Small intestine (tissue), 7 donors: ENCODE measurements at regions not wholly inside any gene's neighbourhood (a gene's known extent, or its start where the extent isn't known, plus 50 kb on each side); places are given as distances from the start of the nearest gene placed in this dataset.

Experiments
- DNase-seq, 2 donors: peaks; one replicate each; pipeline versions ENCODE4 v3.0.0 to v3.0.0-alpha.2; 2013
- FAIRE-seq: peaks from 2 replicates; lab custom pipeline; 2012; peaks lifted over from hg19 to GRCh38; lab: Jason Lieb, UNC
- H3K27ac ChIP-seq, 3 donors: one replicate each; pipeline ENCODE4 v1.5.1; 2013; ENCODE audit warnings: low read length in 2 of 3, mild to moderate bottlenecking in 2 of 3, control low read depth in 1 of 3, inconsistent platforms in 1 of 3, low read depth in 1 of 3, moderate library complexity in 1 of 3
- H3K27me3 ChIP-seq, 3 donors: one replicate each; pipeline ENCODE4 v1.6.1; 2013; ENCODE audit warnings: low read length in 3 of 3, inconsistent platforms in 1 of 3; ENCODE audit not compliant: control insufficient read depth in 3 of 3, insufficient read depth in 3 of 3
- H3K36me3 ChIP-seq, 3 donors: one replicate each; pipeline ENCODE4 v1.6.1; 2013; ENCODE audit warnings: low read length in 3 of 3, inconsistent platforms in 1 of 3, low read depth in 1 of 3, mild to moderate bottlenecking in 1 of 3, moderate library complexity in 1 of 3; ENCODE audit not compliant: control insufficient read depth in 3 of 3, insufficient read depth in 2 of 3
- H3K4me1 ChIP-seq, 3 donors: one replicate each; pipeline ENCODE4 v1.6.1; 2013; ENCODE audit warnings: low read length in 2 of 3, inconsistent platforms in 1 of 3, low read depth in 1 of 3, mild to moderate bottlenecking in 1 of 3, moderate library complexity in 1 of 3; ENCODE audit not compliant: control insufficient read depth in 3 of 3, insufficient read depth in 2 of 3
- H3K4me3 ChIP-seq, 3 donors: one replicate each; pipeline ENCODE4 v1.5.1; 2013; ENCODE audit warnings: low read length in 3 of 3, control low read depth in 1 of 3, inconsistent platforms in 1 of 3, low read depth in 1 of 3, mild to moderate bottlenecking in 1 of 3, moderate library complexity in 1 of 3
- H3K9me3 ChIP-seq, 2 donors: one replicate each; pipeline ENCODE4 v1.6.1; 2013; ENCODE audit warnings: low read depth in 1 of 2, low read length in 1 of 2; ENCODE audit not compliant: control insufficient read depth in 2 of 2, insufficient read depth in 1 of 2
- WGBS, 3 donors: extraction: QIAGEN DNeasy Blood & Tissue Kit; methylation state at CpG; one replicate each; pipeline ENCODE4 v1.1.7; 2013; 5-methylcytosine and 5-hydroxymethylcytosine counted together
- donor health status: healthy with polysubstance abuse.
- donor health status: control.
- donor health status: control.
- donor health status: Bipolar disorder and iron deficiency.
- donor health status: healthy.

DNA sequence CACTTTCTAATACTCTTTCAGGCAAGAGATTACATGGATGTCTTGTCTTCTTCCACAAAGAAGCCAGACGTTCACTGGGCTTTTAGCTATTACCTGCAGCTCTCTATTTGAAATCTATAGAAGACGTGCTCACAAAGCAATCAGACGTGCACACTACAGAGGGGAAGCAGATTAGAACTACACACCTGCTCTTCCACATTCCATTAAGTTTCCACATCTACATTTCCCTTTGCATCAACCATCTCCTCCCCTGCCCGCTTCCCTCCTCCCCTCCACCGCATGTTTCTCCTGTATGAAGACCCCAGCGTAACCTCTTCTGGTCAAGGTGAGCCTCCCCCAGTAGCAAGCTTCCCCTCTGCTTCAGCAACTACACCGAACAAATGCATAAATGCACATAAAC is 119.8 kb downstream of the DHX15 start:
- Histone ChIP-seq H3K4me3 (no peak overlapping the region), H3K27me3 (peaks cover 0 to 31% (median 3%) of the 10 kb centered on the region in 3 donors), H3K36me3 (no peaks in the 10 kb centered on the region), H3K4me1 (no peaks in the 10 kb centered on the region), H3K27ac (no peak overlapping the region), H3K9me3 (no peaks in the 10 kb centered on the region)
- DNase-seq (no peak), FAIRE-seq (no peak)
- WGBS, 3 donors = 69 to 81% (median 76%) methylated on average over 7 of the region's 7 CpGs

DNA sequence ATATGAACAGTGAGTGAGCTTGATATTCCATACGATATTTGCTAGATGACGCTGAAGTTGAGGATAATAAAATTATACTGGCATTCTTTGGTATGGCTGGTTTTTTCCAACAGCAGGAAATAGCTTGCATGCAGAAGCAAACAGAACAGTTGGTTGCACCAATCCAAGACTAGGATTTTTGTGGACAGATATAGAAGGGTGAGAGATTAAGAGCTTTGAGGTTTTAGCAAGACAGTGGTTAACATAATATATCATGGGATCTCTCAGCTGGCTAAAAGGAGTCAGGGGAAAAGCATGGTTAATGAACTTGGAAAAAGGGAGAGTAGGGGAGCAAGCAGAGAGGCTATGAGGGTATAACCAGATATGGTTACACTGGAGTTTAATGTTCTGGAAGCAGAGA is 127.9 kb downstream of the DHX15 start:
- 64 to 85% (median 72%) methylated on average over 2 of the region's 2 CpGs for WGBS, 3 donors

DNA sequence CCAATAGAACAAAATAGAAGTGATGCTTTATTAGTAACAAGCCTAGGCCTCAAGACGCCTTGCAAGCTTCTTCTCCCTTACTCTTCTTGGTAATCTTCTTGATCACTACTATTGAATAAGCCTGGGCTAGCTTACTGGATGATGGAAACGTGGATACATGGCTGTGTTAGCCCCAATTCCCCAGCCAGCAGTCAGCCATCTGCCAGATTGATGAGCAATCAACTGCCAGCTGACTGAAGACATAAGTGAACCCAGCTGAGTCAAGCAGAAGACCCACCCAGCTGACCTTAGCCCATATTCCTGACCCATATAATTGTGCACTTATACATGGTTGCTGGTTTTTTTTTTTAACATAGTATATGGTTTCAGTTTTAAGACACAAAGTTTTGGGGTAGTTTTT is 130.4 kb downstream of the DHX15 start:
- no peak overlapping the region for H3K27ac ChIP-seq
- no peak overlapping the region for H3K4me3 ChIP-seq
- H3K36me3 ChIP-seq = no peaks in the 10 kb centered on the region
- DNase-seq (no peak), FAIRE-seq (no peak)
- H3K27me3 ChIP-seq = no peaks in the 10 kb centered on the region
- WGBS, 3 donors = 57 to 71% (median 59%) methylated on average over 2 of the region's 2 CpGs
- H3K9me3 ChIP-seq = no peaks in the 10 kb centered on the region
- no peaks in the 10 kb centered on the region for H3K4me1 ChIP-seq

More for the DNA sequence above, 127.9 kb downstream of the DHX15 start:
- Histone ChIP-seq H3K4me1 (no peaks in the 10 kb centered on the region), H3K9me3 (peaks cover 0 to 1% of the 10 kb centered on the region in 2 donors), H3K4me3 (no peak overlapping the region), H3K36me3 (no peaks in the 10 kb centered on the region), H3K27ac (no peak overlapping the region), H3K27me3 (no peaks in the 10 kb centered on the region)
- DNase-seq = no peak
- no peak for FAIRE-seq

DNA sequence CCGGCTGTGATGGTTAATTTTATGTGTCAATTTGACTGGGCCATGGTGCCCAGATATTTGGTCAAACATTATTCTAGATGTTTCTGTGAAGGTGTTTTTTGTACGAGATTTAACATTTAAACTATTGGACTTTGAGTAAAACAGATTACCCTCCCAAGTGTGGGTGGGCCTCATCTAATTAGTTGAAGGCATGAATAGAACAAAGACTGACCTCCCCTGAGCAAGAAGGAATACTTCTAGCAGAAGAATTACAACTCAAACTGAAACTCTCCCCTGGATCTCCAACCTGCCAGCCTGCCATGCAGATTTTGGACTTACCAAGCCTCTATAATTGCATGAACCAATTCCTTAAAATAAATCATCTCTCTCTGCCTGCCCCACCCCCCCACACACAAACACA is 132.5 kb downstream of the DHX15 start:
- Histone ChIP-seq H3K27me3 (peaks cover 0 to 3% (median 0%) of the 10 kb centered on the region in 3 donors), H3K27ac (no peak overlapping the region), H3K36me3 (no peaks in the 10 kb centered on the region), H3K4me3 (no peak overlapping the region), H3K9me3 (no peaks in the 10 kb centered on the region), H3K4me1 (no peaks in the 10 kb centered on the region)
- DNase-seq = no peak
- 79 to 89% (median 84%) methylated on average over 2 of the region's 2 CpGs for WGBS, 3 donors
- no peak for FAIRE-seq

DNA sequence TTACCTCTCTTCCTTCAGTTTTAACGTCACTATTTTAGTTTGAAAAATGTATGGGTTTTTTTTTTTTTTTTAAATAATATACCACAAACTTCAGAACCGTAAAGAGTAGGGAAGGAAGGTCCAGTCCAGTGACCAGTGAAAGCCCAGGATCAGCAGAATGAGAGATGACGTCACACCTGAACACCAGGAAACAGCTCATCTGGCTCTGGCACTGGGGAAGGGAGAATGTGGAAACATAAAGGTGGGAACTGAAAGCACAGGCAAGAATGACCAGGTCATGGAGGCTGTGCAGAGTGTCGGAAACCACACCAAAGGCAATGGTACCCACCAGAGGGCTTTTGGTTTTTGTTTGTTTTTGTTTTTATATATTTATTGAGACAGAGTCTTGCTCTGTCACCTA is 141.2 kb downstream of the DHX15 start:
- H3K4me3 ChIP-seq = no peak overlapping the region
- H3K4me1 ChIP-seq = no peaks in the 10 kb centered on the region
- H3K36me3 ChIP-seq = no peaks in the 10 kb centered on the region
- H3K27ac ChIP-seq = no peak overlapping the region
- no peaks in the 10 kb centered on the region for H3K9me3 ChIP-seq
- FAIRE-seq (no peak), DNase-seq (no peak)
- WGBS, 3 donors = 65 to 80% (median 70%) methylated on average over 4 of the region's 4 CpGs
- H3K27me3 ChIP-seq = peaks cover 0 to 6% (median 0%) of the 10 kb centered on the region in 3 donors

DNA sequence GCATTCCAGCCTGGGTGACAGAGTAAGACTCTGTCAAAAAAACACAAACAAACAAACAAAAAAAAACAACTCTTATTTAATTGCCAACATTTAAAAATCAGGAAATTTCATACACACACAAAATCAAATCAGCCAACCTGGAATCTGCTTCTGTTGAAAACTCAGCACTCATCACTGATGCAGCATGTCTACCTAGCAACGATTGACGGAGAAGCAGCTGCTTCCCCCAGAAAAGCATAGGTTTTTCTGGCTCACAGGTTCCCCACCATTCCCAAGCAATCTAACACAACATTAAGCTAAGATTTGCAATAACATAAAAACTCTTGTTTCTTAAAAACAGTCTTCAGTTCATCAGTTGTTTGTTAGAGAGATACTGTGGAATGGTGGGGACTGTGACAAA is 143.6 kb downstream of the DHX15 start:
- peaks cover 0 to 11% (median 0%) of the 10 kb centered on the region in 3 donors for H3K27me3 ChIP-seq
- H3K4me3 ChIP-seq = no peak overlapping the region
- H3K9me3 ChIP-seq = no peaks in the 10 kb centered on the region
- no peaks in the 10 kb centered on the region for H3K36me3 ChIP-seq
- 91 to 94% (median 94%) methylated on average over 2 of the region's 2 CpGs for WGBS, 3 donors
- H3K4me1 ChIP-seq = no peaks in the 10 kb centered on the region
- no peak overlapping the region for H3K27ac ChIP-seq
- DNase-seq = no peak
- no peak for FAIRE-seq

DNA sequence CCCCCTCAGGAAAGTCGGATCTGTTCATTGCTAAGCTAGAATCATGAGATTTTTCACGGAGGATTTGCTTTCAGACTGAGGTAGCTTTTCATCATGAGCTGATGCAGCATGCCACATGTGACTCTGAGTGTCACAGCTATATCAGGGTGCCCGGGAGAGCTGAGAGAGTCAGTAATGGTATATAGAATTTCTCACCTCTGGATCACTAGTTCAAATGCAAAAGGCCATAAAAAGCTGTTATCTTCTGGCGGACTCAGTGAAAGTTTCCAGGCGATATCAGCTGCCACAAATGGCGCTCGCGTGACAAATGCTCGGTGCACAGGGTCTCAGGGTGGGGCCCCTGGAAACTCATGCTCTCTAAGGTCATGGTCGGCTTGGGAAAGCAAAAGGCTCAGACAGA is 150.1 kb downstream of the DHX15 start:
- FAIRE-seq = no peak
- WGBS, 3 donors = 21 to 59% (median 39%) methylated on average over 10 of the region's 10 CpGs
- no peak overlapping the region for H3K4me3 ChIP-seq
- no peak overlapping the region for H3K27ac ChIP-seq
- H3K9me3 ChIP-seq = no peaks in the 10 kb centered on the region
- no peaks in the 10 kb centered on the region for H3K4me1 ChIP-seq
- H3K36me3 ChIP-seq = no peaks in the 10 kb centered on the region
- peaks cover 0 to 27% (median 0%) of the 10 kb centered on the region in 3 donors for H3K27me3 ChIP-seq
- DNase-seq = peak; percentile 5 to 58

DNA sequence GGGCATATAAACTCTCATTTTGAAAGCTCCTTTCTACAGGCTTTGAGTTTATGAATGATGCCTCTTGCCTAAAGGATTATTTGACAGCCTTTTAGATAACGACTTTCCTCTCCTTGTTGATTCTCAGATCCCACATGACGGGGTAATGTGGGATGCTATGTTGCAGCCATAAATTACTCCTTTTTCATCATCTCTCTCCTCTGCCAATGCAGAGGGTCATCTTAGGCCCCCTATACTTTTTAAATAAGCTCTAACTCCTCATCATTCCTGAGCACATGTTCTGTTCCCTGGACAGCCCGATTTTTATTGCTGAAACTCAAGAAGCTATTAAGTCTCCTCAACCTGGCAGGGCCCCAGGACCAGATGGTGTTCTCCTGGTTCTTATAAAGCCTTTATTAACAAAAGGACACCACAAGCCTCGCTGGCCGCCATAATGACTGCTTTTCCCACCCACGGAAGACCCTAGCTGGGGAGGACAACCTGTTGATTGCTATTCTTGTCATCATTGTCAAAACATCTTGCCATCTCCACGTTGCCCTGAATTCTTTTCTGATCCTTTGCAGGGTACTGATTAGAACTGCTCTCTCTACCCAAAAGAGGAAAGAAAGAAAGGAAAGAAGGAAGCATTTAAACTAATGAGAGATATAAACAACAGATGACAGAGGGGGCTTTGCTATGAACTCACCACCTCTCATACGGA is 150.7 kb downstream of the DHX15 start:
- H3K27ac ChIP-seq = no peak overlapping the region
- FAIRE-seq (no peak), DNase-seq (no peak)
- H3K4me3 ChIP-seq = no peak overlapping the region
- no peaks in the 10 kb centered on the region for H3K4me1 ChIP-seq
- H3K27me3 ChIP-seq = peaks cover 0 to 31% (median 0%) of the 10 kb centered on the region in 3 donors
- H3K36me3 ChIP-seq = no peaks in the 10 kb centered on the region
- H3K9me3 ChIP-seq = no peaks in the 10 kb centered on the region
- WGBS, 3 donors = 39 to 46% (median 42%) methylated on average over 8 of the region's 8 CpGs

DNA sequence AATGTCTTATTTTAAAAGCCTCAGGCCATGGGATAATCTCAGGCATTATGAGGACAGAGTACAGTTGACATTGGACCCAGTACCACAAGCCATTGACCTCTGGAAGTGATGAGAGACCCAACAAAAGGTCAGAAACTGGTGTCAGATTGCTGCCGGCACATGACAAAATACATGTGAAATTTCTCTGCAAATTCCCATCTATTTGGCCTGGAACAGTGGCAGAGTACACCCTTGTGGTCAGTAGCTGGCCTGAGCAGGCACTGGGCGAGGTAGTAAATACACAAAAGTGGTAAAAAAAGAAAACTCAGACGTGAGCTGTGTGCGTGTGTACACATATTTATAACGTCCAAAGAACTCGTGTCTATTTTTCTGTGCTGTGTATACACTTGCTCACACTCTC is 155.5 kb downstream of the DHX15 start:
- WGBS, 3 donors = 58 to 70% (median 63%) methylated on average over 6 of the region's 6 CpGs
- no peak overlapping the region for H3K27ac ChIP-seq
- H3K4me1 ChIP-seq = no peaks in the 10 kb centered on the region
- H3K9me3 ChIP-seq = peaks cover 0 to 2% of the 10 kb centered on the region in 2 donors
- no peak overlapping the region for H3K4me3 ChIP-seq
- FAIRE-seq (no peak), DNase-seq (no peak)
- H3K36me3 ChIP-seq = no peaks in the 10 kb centered on the region
- H3K27me3 ChIP-seq = peaks cover 0 to 21% (median 2%) of the 10 kb centered on the region in 3 donors
